Endothelial cell (in vitro differentiated cells): ENCODE measurements at regions not wholly inside any gene's neighbourhood (a gene's known extent, or its start where the extent isn't known, plus 50 kb on each side); places are given as distances from the start of the nearest gene placed in this dataset.

Experiments used
- DNase-seq: peaks from one replicate; pipeline ENCODE4 v3.0.0; 2021; ENCODE audit warnings: low spot score
- H3K27ac Mint-ChIP-seq: one replicate; pipeline ENCODE4 v1.8.0; 2021; ENCODE audit warnings: mixed read lengths, inconsistent platforms; ENCODE audit not compliant: unreplicated experiment
- H3K27me3 Mint-ChIP-seq: one replicate; pipeline ENCODE4 v1.8.0; 2021; ENCODE audit warnings: mild to moderate bottlenecking, moderate library complexity, mixed read lengths, inconsistent platforms; ENCODE audit not compliant: unreplicated experiment
- H3K36me3 Mint-ChIP-seq: one replicate; pipeline ENCODE4 v1.8.0; 2021; ENCODE audit warnings: mild to moderate bottlenecking, low read depth, mixed read lengths, inconsistent platforms; ENCODE audit not compliant: unreplicated experiment
- H3K4me1 Mint-ChIP-seq: one replicate; pipeline ENCODE4 v1.8.0; 2021; ENCODE audit warnings: mild to moderate bottlenecking, mixed read lengths, inconsistent platforms; ENCODE audit not compliant: unreplicated experiment
- H3K4me3 Mint-ChIP-seq: one replicate; pipeline ENCODE4 v1.8.0; 2021; ENCODE audit warnings: mild to moderate bottlenecking, mixed read lengths, inconsistent platforms; ENCODE audit not compliant: unreplicated experiment
- H3K9me3 Mint-ChIP-seq: one replicate; pipeline ENCODE4 v1.8.0; 2021; ENCODE audit warnings: mixed read lengths, inconsistent platforms; ENCODE audit not compliant: unreplicated experiment
- TF ChIP-seq, protein P1 (sequence below): fragments of 200-600 bp; sonication (generic); IDR thresholded peaks from one replicate; pipeline ENCODE4 v1.5.0; 2021; ENCODE audit warnings: antibody characterized with exemption; ENCODE audit not compliant: unreplicated experiment

DNA sequence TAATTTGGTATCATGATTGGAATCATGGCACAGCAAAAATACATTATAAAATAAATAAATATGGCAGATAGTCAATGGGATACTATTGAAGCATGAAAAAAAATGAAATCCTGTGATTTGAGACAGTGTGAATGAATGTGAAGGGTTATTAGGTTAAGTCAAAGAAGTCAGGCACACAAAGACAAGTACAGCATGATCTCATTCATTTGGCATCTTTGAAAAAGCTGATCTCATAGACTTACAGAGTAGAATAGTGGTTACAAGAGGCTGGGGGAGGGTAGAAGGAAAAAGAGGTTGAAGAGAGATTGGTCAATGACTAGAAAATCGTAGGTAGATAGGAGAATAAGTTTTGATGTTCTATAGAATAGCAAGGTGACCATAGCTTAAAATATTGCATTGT, 295.1 kb upstream of the SLITRK5 start:
- TF ChIP-seq, protein P1, sequence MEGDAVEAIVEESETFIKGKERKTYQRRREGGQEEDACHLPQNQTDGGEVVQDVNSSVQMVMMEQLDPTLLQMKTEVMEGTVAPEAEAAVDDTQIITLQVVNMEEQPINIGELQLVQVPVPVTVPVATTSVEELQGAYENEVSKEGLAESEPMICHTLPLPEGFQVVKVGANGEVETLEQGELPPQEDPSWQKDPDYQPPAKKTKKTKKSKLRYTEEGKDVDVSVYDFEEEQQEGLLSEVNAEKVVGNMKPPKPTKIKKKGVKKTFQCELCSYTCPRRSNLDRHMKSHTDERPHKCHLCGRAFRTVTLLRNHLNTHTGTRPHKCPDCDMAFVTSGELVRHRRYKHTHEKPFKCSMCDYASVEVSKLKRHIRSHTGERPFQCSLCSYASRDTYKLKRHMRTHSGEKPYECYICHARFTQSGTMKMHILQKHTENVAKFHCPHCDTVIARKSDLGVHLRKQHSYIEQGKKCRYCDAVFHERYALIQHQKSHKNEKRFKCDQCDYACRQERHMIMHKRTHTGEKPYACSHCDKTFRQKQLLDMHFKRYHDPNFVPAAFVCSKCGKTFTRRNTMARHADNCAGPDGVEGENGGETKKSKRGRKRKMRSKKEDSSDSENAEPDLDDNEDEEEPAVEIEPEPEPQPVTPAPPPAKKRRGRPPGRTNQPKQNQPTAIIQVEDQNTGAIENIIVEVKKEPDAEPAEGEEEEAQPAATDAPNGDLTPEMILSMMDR, result no peak
- no peaks in the 10 kb centered on the region for H3K9me3 Mint-ChIP-seq
- H3K27me3 Mint-ChIP-seq, result peaks cover 1% of the 10 kb centered on the region
- no peak for DNase-seq
- no peaks in the 10 kb centered on the region for H3K4me1 Mint-ChIP-seq
- no peak overlapping the region for H3K4me3 Mint-ChIP-seq
- no peak overlapping the region for H3K27ac Mint-ChIP-seq
- no peaks in the 10 kb centered on the region for H3K36me3 Mint-ChIP-seq

DNA sequence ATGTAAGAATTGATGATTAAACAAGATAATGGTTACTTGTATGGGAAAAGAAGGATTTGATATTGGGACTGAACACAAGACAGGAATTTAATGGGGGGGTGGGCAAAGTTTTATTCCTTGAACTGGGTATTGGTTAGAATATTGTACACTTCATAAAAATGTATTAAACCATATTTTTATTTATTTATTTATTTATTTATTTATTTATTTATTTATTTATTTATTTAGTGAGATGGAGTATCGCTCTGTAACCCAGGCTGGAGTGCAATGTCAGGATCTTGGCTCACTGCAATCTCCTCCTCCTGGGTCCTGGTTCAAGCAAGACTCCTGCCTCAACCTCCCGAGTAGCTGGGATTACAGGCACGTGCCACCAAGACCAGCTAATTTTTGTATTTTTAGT, 287.1 kb upstream of the SLITRK5 start:
- DNase-seq, result no peak
- Mint-ChIP-seq H3K36me3 (no peaks in the 10 kb centered on the region), H3K27me3 (peaks cover 1% of the 10 kb centered on the region), H3K4me1 (no peaks in the 10 kb centered on the region), H3K9me3 (no peaks in the 10 kb centered on the region), H3K27ac (no peak overlapping the region), H3K4me3 (no peak overlapping the region)
- TF ChIP-seq, protein P1, result no peak

GRCh38 chr13:87393358-87393757, 277.8 kb upstream of the SLITRK5 start:
- TF ChIP-seq, protein P1, result no peak
- Mint-ChIP-seq H3K4me1 (no peaks in the 10 kb centered on the region), H3K9me3 (no peaks in the 10 kb centered on the region), H3K27me3 (no peaks in the 10 kb centered on the region), H3K36me3 (no peaks in the 10 kb centered on the region), H3K27ac (no peak overlapping the region), H3K4me3 (no peak overlapping the region)
- DNase-seq, result no peak

DNA sequence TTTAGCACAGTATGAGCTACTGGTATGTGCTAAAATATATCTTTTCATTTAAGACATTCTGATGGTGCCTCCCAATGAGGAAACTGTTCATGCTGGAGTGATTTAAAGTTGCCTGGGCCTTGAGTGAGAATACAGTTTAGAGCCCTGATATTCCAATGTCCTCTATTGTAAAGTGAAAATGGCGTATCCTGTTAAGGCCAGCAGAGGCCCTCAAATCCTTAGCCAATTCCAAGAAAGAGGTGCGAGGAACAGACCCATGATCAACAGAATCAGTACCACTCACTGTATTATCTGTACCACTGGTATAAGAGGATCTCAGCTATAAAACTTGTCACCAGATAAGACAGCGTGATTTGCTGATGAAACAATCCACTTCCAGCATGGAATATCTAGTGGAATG, 273.1 kb upstream of the SLITRK5 start:
- DNase-seq, result no peak
- no peaks in the 10 kb centered on the region for H3K27me3 Mint-ChIP-seq
- TF ChIP-seq, protein P1, result no peak
- no peaks in the 10 kb centered on the region for H3K36me3 Mint-ChIP-seq
- H3K4me1 Mint-ChIP-seq, result no peaks in the 10 kb centered on the region
- H3K9me3 Mint-ChIP-seq, result no peaks in the 10 kb centered on the region
- no peak overlapping the region for H3K4me3 Mint-ChIP-seq
- no peak overlapping the region for H3K27ac Mint-ChIP-seq

DNA sequence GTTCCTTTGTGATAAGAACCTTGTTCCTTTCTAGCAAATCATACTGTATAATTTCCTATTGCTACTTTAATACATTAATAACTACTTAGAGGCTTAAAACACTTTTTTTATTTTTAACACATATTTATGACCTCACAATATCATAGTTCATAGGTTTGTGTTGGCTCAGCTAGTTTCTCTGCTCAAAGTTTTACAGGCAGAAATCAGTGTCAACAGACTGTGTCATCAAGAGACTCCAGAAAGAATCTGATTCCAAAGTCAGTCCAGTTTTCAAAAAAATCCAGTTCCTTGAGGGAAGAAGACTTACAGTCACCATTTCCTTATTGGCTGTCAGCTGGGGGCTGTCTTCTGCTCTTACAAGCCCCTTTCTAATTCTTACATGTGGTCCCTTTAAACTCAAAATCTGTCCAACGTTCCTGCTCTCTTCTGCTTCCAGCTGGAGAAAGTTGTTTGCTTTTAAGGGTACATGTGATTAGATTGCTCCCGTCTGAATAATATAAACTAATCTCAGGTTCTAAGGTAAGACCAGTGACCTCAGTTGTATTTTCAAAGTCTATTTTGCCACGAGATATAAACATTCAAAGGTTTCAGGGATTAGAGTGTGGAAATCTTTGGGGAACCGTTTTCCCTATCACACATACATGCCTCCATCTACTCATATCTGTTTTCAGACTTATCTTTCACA, 267.3 kb upstream of the SLITRK5 start:
- Mint-ChIP-seq H3K4me1 (no peaks in the 10 kb centered on the region), H3K27ac (no peak overlapping the region), H3K9me3 (no peaks in the 10 kb centered on the region), H3K4me3 (no peak overlapping the region), H3K36me3 (no peaks in the 10 kb centered on the region), H3K27me3 (no peaks in the 10 kb centered on the region)
- no peak for DNase-seq
- TF ChIP-seq, protein P1, result no peak
